KMS-11 (cell line): ENCODE measurements at regions not wholly inside any gene's neighbourhood (a gene's known extent, or its start where the extent isn't known, plus 50 kb on each side); places are given as distances from the start of the nearest gene placed in this dataset.

Experiments used
- H2AFZ ChIP-seq: fragments of 200-600 bp; sonication (generic); 2 replicates; pipeline ENCODE4 v1.6.1; 2016; ENCODE audit warnings: antibody characterized with exemption, mixed run types, low read depth
- H3K27ac ChIP-seq: fragments of 200-600 bp; sonication (generic); 2 replicates; pipeline ENCODE4 v1.6.1; 2016; ENCODE audit warnings: mild to moderate bottlenecking, mixed run types
- H3K27me3 ChIP-seq: fragments of 200-600 bp; sonication (generic); 2 replicates; pipeline ENCODE4 v1.6.1; 2017; ENCODE audit warnings: mild to moderate bottlenecking, low read depth, mixed run types, moderate library complexity; ENCODE audit not compliant: insufficient read depth
- H3K36me3 ChIP-seq: fragments of 200-600 bp; sonication (generic); 2 replicates; pipeline ENCODE4 v1.6.1; 2017; ENCODE audit warnings: mild to moderate bottlenecking, mixed run types; ENCODE audit not compliant: insufficient read depth
- H3K4me1 ChIP-seq: fragments of 200-600 bp; sonication (generic); 2 replicates; pipeline ENCODE4 v1.6.1; 2016; ENCODE audit warnings: mild to moderate bottlenecking, low read depth, mixed run types; ENCODE audit not compliant: poor library complexity, severe bottlenecking
- H3K4me2 ChIP-seq: fragments of 200-600 bp; sonication (generic); 2 replicates; pipeline ENCODE4 v1.7.0; 2016; ENCODE audit warnings: mild to moderate bottlenecking, mixed run types
- H3K4me3 ChIP-seq: fragments of 200-600 bp; sonication (generic); IDR thresholded peaks from 2 replicates; pipeline ENCODE4 v1.6.1; 2017; ENCODE audit warnings: low read depth, low read length, mixed read lengths; ENCODE audit not compliant: insufficient read depth
- H3K79me2 ChIP-seq: fragments of 200-600 bp; sonication (generic); 2 replicates; pipeline ENCODE4 v1.6.1; 2016; ENCODE audit warnings: low read depth, mixed run types; ENCODE audit not compliant: insufficient read depth
- H3K9ac ChIP-seq: fragments of 200-600 bp; sonication (generic); 2 replicates; pipeline ENCODE4 v1.6.1; 2016; ENCODE audit warnings: mild to moderate bottlenecking, mixed run types
- H4K20me1 ChIP-seq: fragments of 200-600 bp; sonication (generic); 2 replicates; pipeline ENCODE4 v1.6.1; 2016; ENCODE audit warnings: mild to moderate bottlenecking, mixed run types; ENCODE audit not compliant: insufficient read depth
- CTCF ChIP-seq: fragments of 200-600 bp; sonication (generic); conservative IDR thresholded peaks from 2 replicates; pipeline ENCODE4 v1.6.1; 2017; ENCODE audit warnings: low read depth, mild to moderate bottlenecking, antibody characterized with exemption, low read length, moderate library complexity, mixed read lengths

- no peaks in the 10 kb centered on the region for H3K79me2 ChIP-seq
- TF ChIP-seq CTCF: no peak
- H3K36me3 ChIP-seq: no peaks in the 10 kb centered on the region
- H3K4me2 ChIP-seq: no peak overlapping the region
- no peaks in the 10 kb centered on the region for H3K27me3 ChIP-seq
- H3K27ac ChIP-seq: no peak overlapping the region
- no peaks in the 10 kb centered on the region for H3K4me1 ChIP-seq
- H3K9ac ChIP-seq: no peak overlapping the region
- no peak overlapping the region for H3K4me3 ChIP-seq
- no peak overlapping the region for H2AFZ ChIP-seq
- H4K20me1 ChIP-seq: no peaks in the 10 kb centered on the region
These were observed 245.0 kb downstream of the CSNK2A3 start for GRCh38 chr11:11108026-11108425.

- no peak overlapping the region for H2AFZ ChIP-seq
- no peaks in the 10 kb centered on the region for H3K36me3 ChIP-seq
- H3K4me3 ChIP-seq: no peak overlapping the region
- no peaks in the 10 kb centered on the region for H4K20me1 ChIP-seq
- no peaks in the 10 kb centered on the region for H3K79me2 ChIP-seq
- H3K27me3 ChIP-seq: no peaks in the 10 kb centered on the region
- H3K27ac ChIP-seq: no peak overlapping the region
- no peak for TF ChIP-seq CTCF
- no peak overlapping the region for H3K9ac ChIP-seq
- H3K4me2 ChIP-seq: no peak overlapping the region
- H3K4me1 ChIP-seq: no peaks in the 10 kb centered on the region
These were observed 245.8 kb downstream of the CSNK2A3 start for GRCh38 chr11:11107076-11107723.

GRCh38 chr11:11105361-11105760, 247.5 kb upstream of the ZBED5 start:
- TF ChIP-seq CTCF: no peak
- Histone ChIP-seq H3K4me3 (no peak overlapping the region), H3K4me2 (no peak overlapping the region), H3K79me2 (no peaks in the 10 kb centered on the region), H2AFZ (no peak overlapping the region), H3K36me3 (no peaks in the 10 kb centered on the region), H4K20me1 (no peaks in the 10 kb centered on the region), H3K9ac (no peak overlapping the region), H3K4me1 (no peaks in the 10 kb centered on the region), H3K27ac (no peak overlapping the region), H3K27me3 (no peaks in the 10 kb centered on the region)

- H3K9ac ChIP-seq: no peak overlapping the region
- H3K36me3 ChIP-seq: no peaks in the 10 kb centered on the region
- H4K20me1 ChIP-seq: no peaks in the 10 kb centered on the region
- H2AFZ ChIP-seq: no peak overlapping the region
- H3K79me2 ChIP-seq: no peaks in the 10 kb centered on the region
- no peak overlapping the region for H3K4me2 ChIP-seq
- H3K27me3 ChIP-seq: no peaks in the 10 kb centered on the region
- H3K4me3 ChIP-seq: no peak overlapping the region
- no peak for TF ChIP-seq CTCF
- peaks cover 2% of the 10 kb centered on the region for H3K4me1 ChIP-seq
- no peak overlapping the region for H3K27ac ChIP-seq
These were observed 238.2 kb upstream of the ZBED5 start for GRCh38 chr11:11095831-11096723.
